DND-41 (cell line): ENCODE measurements at regions not wholly inside any gene's neighbourhood (a gene's known extent, or its start where the extent isn't known, plus 50 kb on each side); places are given as distances from the start of the nearest gene placed in this dataset.

Experiments
- CTCF ChIP-seq: IDR thresholded peaks from 2 replicates; pipeline ENCODE4 v1.5.1; 2012; ENCODE audit warnings: borderline replicate concordance, low read length, moderate library complexity, mild to moderate bottlenecking; ENCODE audit not compliant: poor library complexity, severe bottlenecking; ENCODE audit errors: extremely low read depth
- EZH2 ChIP-seq: IDR thresholded peaks from 3 replicates; pipeline ENCODE4 v1.6.1; 2012; ENCODE audit warnings: borderline replicate concordance, low read depth, mild to moderate bottlenecking, moderate library complexity, low read length, inconsistent platforms; ENCODE audit not compliant: severe bottlenecking

- no peak for TF ChIP-seq EZH2
- no peak for TF ChIP-seq CTCF
Measured at GRCh38 chr4:124862261-124862660, 149.7 kb upstream of the ANKRD50 start.
